ENCODE measurements at regions not wholly inside any gene's neighbourhood (a gene's known extent, or its start where the extent isn't known, plus 50 kb on each side); places are given as distances from the start of the nearest gene placed in this dataset.
A peak's percentile ranks its signal among the peaks of the same experiment; 100 is the strongest.

- no peaks in the 10 kb centered on the region for H3K27me3 ChIP-seq
- no peak overlapping the region for H3K27ac ChIP-seq
- no peaks in the 10 kb centered on the region for H3K9me3 ChIP-seq
- H3K4me1 ChIP-seq: no peaks in the 10 kb centered on the region
- no peaks in the 10 kb centered on the region for H3K36me3 ChIP-seq
- intact Hi-C loops (cut with DNase I): no loop called here
- DNase-seq (ENCODE audit: low spot score in 2 of 2): no peak
- H3K4me3 ChIP-seq: peak overlapping the region; percentile 43 to 52
- no peak for TF ChIP-seq CTCF (IDR thresholded peaks at IDR 0.05)
Measured at GRCh38 chr15:96891046-96891445, 560.5 kb downstream of the NR2F2 start.

- Histone ChIP-seq H3K4me3 (no peak overlapping the region), H3K27ac (no peak overlapping the region), H3K36me3 (no peaks in the 10 kb centered on the region), H3K9me3 (no peaks in the 10 kb centered on the region), H3K27me3 (no peaks in the 10 kb centered on the region), H3K4me1 (no peaks in the 10 kb centered on the region)
- peak in 2 of 3 experiments; percentile 27 to 55 for TF ChIP-seq CTCF (IDR thresholded peaks at IDR 0.05)
- intact Hi-C loops (cut with DNase I): no loop called here
- DNase-seq (ENCODE audit: low spot score in 2 of 2): no peak
Measured at GRCh38 chr15:96893159-96893906, 562.8 kb downstream of the NR2F2 start.

GRCh38 chr15:96894659-96895058 lies 564.2 kb downstream of the NR2F2 start:
- intact Hi-C loops (cut with DNase I): no loop called here
- H3K27me3 ChIP-seq: no peaks in the 10 kb centered on the region
- H3K36me3 ChIP-seq: no peaks in the 10 kb centered on the region
- TF ChIP-seq CTCF (IDR thresholded peaks at IDR 0.05): no peak
- H3K4me3 ChIP-seq: no peak overlapping the region
- no peaks in the 10 kb centered on the region for H3K4me1 ChIP-seq
- DNase-seq (ENCODE audit: low spot score in 2 of 2): no peak
- H3K9me3 ChIP-seq: no peaks in the 10 kb centered on the region
- no peak overlapping the region for H3K27ac ChIP-seq

- TF ChIP-seq CTCF (IDR thresholded peaks at IDR 0.05): no peak
- H3K27me3 ChIP-seq: no peaks in the 10 kb centered on the region
- no peaks in the 10 kb centered on the region for H3K9me3 ChIP-seq
- H3K4me3 ChIP-seq: no peak overlapping the region
- no peak for DNase-seq (ENCODE audit: low spot score in 2 of 2)
- no peaks in the 10 kb centered on the region for H3K36me3 ChIP-seq
- H3K4me1 ChIP-seq: no peaks in the 10 kb centered on the region
- intact Hi-C loops (cut with DNase I): no loop called here
- no peak overlapping the region for H3K27ac ChIP-seq
Measured at GRCh38 chr15:96896766-96897165, 566.3 kb downstream of the NR2F2 start.

GRCh38 chr15:96914081-96914480 lies 583.6 kb downstream of the NR2F2 start:
- intact Hi-C loops (cut with DNase I): no loop called here
- peaks cover 0 to 9% of the 10 kb centered on the region in 2 donors for H3K9me3 ChIP-seq

More at GRCh38 chr15:96914081-96914480, 583.6 kb downstream of the NR2F2 start:
- TF ChIP-seq CTCF (IDR thresholded peaks at IDR 0.05): no peak
- Histone ChIP-seq H3K27me3 (no peaks in the 10 kb centered on the region), H3K4me3 (no peak overlapping the region), H3K27ac (no peak overlapping the region), H3K4me1 (no peaks in the 10 kb centered on the region), H3K36me3 (no peaks in the 10 kb centered on the region)
- DNase-seq (ENCODE audit: low spot score in 2 of 2): no peak
